Caco-2 (cell line): ENCODE measurements at regions not wholly inside any gene's neighbourhood (a gene's known extent, or its start where the extent isn't known, plus 50 kb on each side); places are given as distances from the start of the nearest gene placed in this dataset.

Experiments used
- BruUV-seq: library from RNA; stranded (reverse); fragments of 400-500 nt; replicated peaks from 2 replicates; lab custom pipeline; 2021; lab: Mats Ljungman, UMichigan
- CTCF ChIA-PET: fragments of 300-600 bp; sonication (Branson Sonifier 250); formaldehyde crosslinking; loops from one replicate; lab custom pipeline; 2022; ENCODE audit warnings: antibody characterized with exemption; lab: Charles Lee
- POLR2A ChIA-PET: fragments of 300-600 bp; sonication (Branson Sonifier 250); formaldehyde crosslinking; loops from one replicate; lab custom pipeline; 2022; ENCODE audit warnings: antibody characterized with exemption; lab: Charles Lee
- DNase-seq, 2 experiments: peaks; one replicate each; pipeline versions ENCODE4 v3.0.0 to v3.0.0-alpha.2; 2020 to 2022
- H3K27me3 ChIP-seq: replicated peaks from 2 replicates; pipeline ENCODE4 v1.6.0; 2011; ENCODE audit warnings: low read length; ENCODE audit not compliant: control insufficient read depth, insufficient read depth
- H3K36me3 ChIP-seq: 2 replicates; pipeline ENCODE4 v1.5.1; 2011; ENCODE audit warnings: low read length; ENCODE audit not compliant: control insufficient read depth, insufficient read depth
- H3K4me1 ChIP-seq: fragments of 250-450 bp; sonication (Bioruptor Pico); 2 replicates; pipeline ENCODE4 v1.5.1; 2020; ENCODE audit warnings: mild to moderate bottlenecking
- H3K4me3 ChIP-seq: 2 replicates; pipeline ENCODE4 v1.5.1; 2011; ENCODE audit warnings: low read depth, mild to moderate bottlenecking, control low read depth, low read length
- H3K9me3 ChIP-seq: fragments of 250-450 bp; sonication (Bioruptor Pico); 2 replicates; pipeline ENCODE4 v1.5.1; 2020; ENCODE audit warnings: mild to moderate bottlenecking, moderate library complexity
- H3K27ac Mint-ChIP-seq: one replicate; pipeline ENCODE4 v1.8.0; 2022; ENCODE audit warnings: mixed read lengths; ENCODE audit not compliant: unreplicated experiment
- H3K27me3 Mint-ChIP-seq: one replicate; pipeline ENCODE4 v1.8.0; 2022; ENCODE audit warnings: mixed read lengths; ENCODE audit not compliant: insufficient read depth, unreplicated experiment
- H3K36me3 Mint-ChIP-seq: one replicate; pipeline ENCODE4 v1.8.0; 2022; ENCODE audit warnings: mild to moderate bottlenecking, mixed read lengths; ENCODE audit not compliant: insufficient read depth, unreplicated experiment
- H3K4me1 Mint-ChIP-seq: one replicate; pipeline ENCODE4 v1.8.0; 2022; ENCODE audit warnings: low read depth, mixed read lengths; ENCODE audit not compliant: unreplicated experiment
- H3K4me3 Mint-ChIP-seq: one replicate; pipeline ENCODE4 v1.8.0; 2022; ENCODE audit warnings: mild to moderate bottlenecking, moderate library complexity, mixed read lengths; ENCODE audit not compliant: unreplicated experiment
- H3K9me3 Mint-ChIP-seq: one replicate; pipeline ENCODE4 v1.8.0; 2022; ENCODE audit warnings: mixed read lengths; ENCODE audit not compliant: unreplicated experiment
- CTCF ChIP-seq, 2 experiments: fragments of 200-600 bp in 1 of 2; IDR thresholded peaks; 1 replicate in 1 of 2; 2 replicates in 1 of 2; pipeline versions ENCODE4 v1.5.1 to v1.8.0; 2011 to 2022; ENCODE audit warnings: antibody characterized with exemption in 1 of 2, control low read depth in 1 of 2, inconsistent platforms in 1 of 2, low read depth in 1 of 2, low read length in 1 of 2, mild to moderate bottlenecking in 1 of 2, moderate library complexity in 1 of 2; ENCODE audit not compliant: insufficient read depth in 1 of 2, severe bottlenecking in 1 of 2, unreplicated experiment in 1 of 2
- intact Hi-C: fragments of 100-400 bp; cut with micrococcal nuclease; formaldehyde crosslinking; loops from one replicate; pipeline ENCODE4 v1.10.0; 2022; ENCODE audit not compliant: unreplicated experiment

GRCh38 chr13:63632321-63632720 lies 2216.7 kb upstream of the PCDH20 start:
- no peak overlapping the region for H3K27ac Mint-ChIP-seq
- H3K9me3 Mint-ChIP-seq: no peaks in the 10 kb centered on the region
- H3K9me3 ChIP-seq: no peaks in the 10 kb centered on the region
- no peak overlapping the region for H3K4me3 ChIP-seq
- POLR2A ChIA-PET: no interaction called here
- intact Hi-C loops: no loop called here
- H3K4me3 Mint-ChIP-seq: no peak overlapping the region
- no peaks in the 10 kb centered on the region for H3K36me3 ChIP-seq
- no TSS peak for BruUV-seq
- peaks cover 4% of the 10 kb centered on the region for H3K27me3 Mint-ChIP-seq
- H3K4me1 Mint-ChIP-seq: no peaks in the 10 kb centered on the region
- TF ChIP-seq CTCF (IDR thresholded peaks at IDR 0.05; ENCODE audit: insufficient read depth in 1 of 2, low read depth in 1 of 2, low read length in 1 of 2, severe bottlenecking in 1 of 2, unreplicated experiment in 1 of 2): no peak
- H3K36me3 Mint-ChIP-seq: no peaks in the 10 kb centered on the region
- H3K27me3 ChIP-seq: no peaks in the 10 kb centered on the region
- no peak for DNase-seq
- CTCF ChIA-PET: no interaction called here
- H3K4me1 ChIP-seq: no peaks in the 10 kb centered on the region

- Histone ChIP-seq H3K9me3 (no peaks in the 10 kb centered on the region), H3K4me3 (no peak overlapping the region), H3K27me3 (no peaks in the 10 kb centered on the region), H3K4me1 (no peaks in the 10 kb centered on the region), H3K36me3 (no peaks in the 10 kb centered on the region)
- H3K4me3 Mint-ChIP-seq: no peak overlapping the region
- peaks cover 4% of the 10 kb centered on the region for H3K27me3 Mint-ChIP-seq
- intact Hi-C loops: no loop called here
- H3K27ac Mint-ChIP-seq: no peak overlapping the region
- BruUV-seq: no TSS peak
- H3K36me3 Mint-ChIP-seq: no peaks in the 10 kb centered on the region
- ChIA-PET POLR2A (no interaction called here), CTCF (no interaction called here)
- H3K9me3 Mint-ChIP-seq: no peaks in the 10 kb centered on the region
- DNase-seq: no peak
- TF ChIP-seq CTCF (IDR thresholded peaks at IDR 0.05; ENCODE audit: insufficient read depth in 1 of 2, low read depth in 1 of 2, low read length in 1 of 2, severe bottlenecking in 1 of 2, unreplicated experiment in 1 of 2): no peak
- no peaks in the 10 kb centered on the region for H3K4me1 Mint-ChIP-seq
Observed at GRCh38 chr13:63631006-63631405, 2215.4 kb upstream of the PCDH20 start.

- Mint-ChIP-seq H3K4me1 (no peaks in the 10 kb centered on the region), H3K9me3 (no peaks in the 10 kb centered on the region), H3K4me3 (no peak overlapping the region), H3K27ac (no peak overlapping the region), H3K27me3 (peaks cover 4% of the 10 kb centered on the region), H3K36me3 (no peaks in the 10 kb centered on the region)
- Histone ChIP-seq H3K36me3 (no peaks in the 10 kb centered on the region), H3K9me3 (no peaks in the 10 kb centered on the region), H3K4me3 (no peak overlapping the region), H3K27me3 (no peaks in the 10 kb centered on the region), H3K4me1 (no peaks in the 10 kb centered on the region)
- BruUV-seq: no TSS peak
- CTCF ChIA-PET: no interaction called here
- no peak for DNase-seq
- TF ChIP-seq CTCF (IDR thresholded peaks at IDR 0.05; ENCODE audit: insufficient read depth in 1 of 2, low read depth in 1 of 2, low read length in 1 of 2, severe bottlenecking in 1 of 2, unreplicated experiment in 1 of 2): no peak
- intact Hi-C loops: no loop called here
- POLR2A ChIA-PET: no interaction called here
Observed at GRCh38 chr13:63629591-63629990, 2213.9 kb upstream of the PCDH20 start.
